ENCODE measurements at regions not wholly inside any gene's neighbourhood (a gene's known extent, or its start where the extent isn't known, plus 50 kb on each side); places are given as distances from the start of the nearest gene placed in this dataset.
"Not testable (repeated sequence)": the region's sequence is repeated elsewhere in the genome, so short reads cannot be mapped to it uniquely, and the experiment has no call there.

DNA sequence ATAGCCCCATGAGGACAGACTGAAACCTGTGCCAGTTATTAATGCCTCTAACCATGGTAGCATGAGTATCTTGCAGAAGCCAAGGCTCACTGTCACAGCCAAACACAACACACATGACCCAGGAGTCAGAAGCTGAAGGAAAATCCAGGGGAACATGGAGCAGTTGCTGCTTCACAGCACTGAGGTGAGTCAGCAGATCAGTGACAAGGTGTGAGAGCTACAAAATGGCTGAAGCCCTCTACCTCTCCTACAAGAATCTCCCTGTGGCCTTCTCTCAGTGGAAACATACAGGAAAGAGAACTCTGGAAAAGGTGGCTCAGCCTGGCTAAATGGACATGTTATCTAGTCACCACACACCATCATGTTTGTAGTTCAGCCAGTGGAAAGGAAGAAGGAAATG, 93.5 kb downstream of the NAB1 start:
- no peak for DNase-seq

- DNase-seq: no peak
Observed at GRCh38 chr2:190744041-190744440, 95.2 kb downstream of the NAB1 start.

- no peak for DNase-seq
Observed at GRCh38 chr2:190746971-190747761, 98.3 kb downstream of the NAB1 start.

GRCh38 chr2:190748966-190749365, 100.1 kb downstream of the NAB1 start:
- DNase-seq: no peak

DNA sequence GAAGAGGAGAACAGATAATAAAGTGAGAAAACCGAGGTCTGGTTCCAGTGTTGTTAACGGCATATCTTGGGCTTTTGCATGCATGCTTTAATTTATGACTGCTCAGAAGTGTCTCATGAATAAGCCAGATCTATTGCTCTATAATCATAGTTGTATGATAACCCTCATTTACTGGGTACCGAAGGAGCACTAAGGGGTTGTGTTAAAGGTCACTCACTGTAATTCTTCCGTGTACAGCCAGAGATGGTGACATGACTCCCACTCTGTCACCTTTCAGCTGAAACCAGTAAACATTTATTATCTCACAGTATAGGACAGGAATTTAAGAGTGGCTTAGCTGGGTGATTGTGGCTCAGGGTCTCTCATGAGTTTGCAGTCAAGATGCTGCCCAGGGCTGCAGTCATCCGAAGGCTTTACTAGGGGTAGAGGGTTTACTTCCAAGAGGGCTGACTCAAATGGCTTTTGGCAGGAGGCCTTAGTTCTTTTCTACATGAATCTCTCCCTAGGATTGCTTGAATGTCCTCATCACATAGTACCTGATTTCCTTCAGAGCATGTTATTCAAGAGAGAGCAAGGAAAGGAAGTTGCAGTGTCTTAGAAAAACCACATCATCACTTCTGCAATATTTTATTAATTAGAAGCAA, 107.0 kb downstream of the NAB1 start:
- DNase-seq: no peak

DNA sequence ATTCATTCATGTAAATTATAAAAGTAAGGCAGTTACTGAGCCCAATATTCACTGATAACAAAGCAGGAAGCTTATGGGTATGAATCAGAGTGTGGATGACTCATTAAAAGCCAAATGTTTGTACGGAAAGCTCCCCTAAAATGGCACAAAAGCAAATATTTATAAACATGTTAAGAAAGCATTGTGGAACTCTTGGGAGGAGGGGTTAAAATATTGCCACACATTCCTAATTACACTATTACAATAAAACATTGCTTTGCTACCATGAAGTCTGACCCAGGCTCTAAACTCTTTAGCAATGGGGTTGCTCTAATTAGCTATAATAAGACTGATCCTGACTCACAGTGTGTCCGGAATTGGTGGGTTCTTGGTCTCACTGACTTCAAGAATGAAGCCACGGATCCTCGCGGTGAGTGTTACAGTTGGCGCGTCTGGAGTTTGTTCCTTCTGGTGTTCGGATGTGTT, 110.9 kb downstream of the NAB1 start:
- no peak for DNase-seq

- not testable (repeated sequence) for DNase-seq
Observed at GRCh38 chr2:190760353-190761150, 111.7 kb downstream of the NAB1 start.

DNA sequence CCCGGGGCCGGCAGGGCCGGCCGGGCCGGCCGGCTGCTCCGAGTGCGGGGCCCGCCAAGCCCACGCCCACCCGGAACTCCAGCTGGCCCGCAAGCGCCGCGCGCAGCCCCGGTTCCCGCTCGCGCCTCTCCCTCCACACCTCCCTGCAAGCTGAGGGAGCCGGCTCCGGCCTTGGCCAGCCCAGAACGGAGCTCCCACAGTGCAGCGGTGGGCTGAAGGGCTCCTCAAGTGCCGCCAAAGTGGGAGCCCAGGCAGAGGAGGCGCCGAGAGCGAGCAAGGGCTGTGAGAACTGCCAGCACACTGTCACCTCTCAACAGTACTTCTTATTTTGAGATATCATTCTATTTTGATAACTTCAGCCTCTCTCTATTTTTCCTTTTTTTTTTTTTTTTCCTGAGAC, 112.3 kb downstream of the NAB1 start:
- DNase-seq: not testable (repeated sequence)

DNA sequence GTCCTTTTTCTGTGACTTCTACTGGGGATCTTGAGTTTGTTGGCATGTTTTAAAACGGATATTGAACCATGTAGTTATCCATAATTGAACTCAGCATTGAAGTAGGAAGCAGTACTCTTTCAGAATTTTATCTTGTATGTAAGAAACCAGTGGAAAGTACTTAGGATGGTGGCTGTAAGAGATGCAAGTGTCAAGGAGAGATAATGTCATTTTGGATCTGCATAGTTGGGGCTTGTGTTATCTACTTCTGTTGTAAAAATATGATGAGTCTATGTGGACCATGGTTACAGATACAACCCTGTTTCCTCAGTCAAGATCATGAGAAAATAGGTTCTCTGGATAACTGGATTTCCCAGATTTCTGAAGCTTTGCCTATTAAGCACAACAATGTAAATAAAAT, 113.7 kb downstream of the NAB1 start:
- no peak for DNase-seq

GRCh38 chr2:190763100-190763499, 114.2 kb downstream of the NAB1 start:
- no peak for DNase-seq

GRCh38 chr2:190763901-190764514, 115.1 kb downstream of the NAB1 start:
- peak; percentile 40 for DNase-seq

DNA sequence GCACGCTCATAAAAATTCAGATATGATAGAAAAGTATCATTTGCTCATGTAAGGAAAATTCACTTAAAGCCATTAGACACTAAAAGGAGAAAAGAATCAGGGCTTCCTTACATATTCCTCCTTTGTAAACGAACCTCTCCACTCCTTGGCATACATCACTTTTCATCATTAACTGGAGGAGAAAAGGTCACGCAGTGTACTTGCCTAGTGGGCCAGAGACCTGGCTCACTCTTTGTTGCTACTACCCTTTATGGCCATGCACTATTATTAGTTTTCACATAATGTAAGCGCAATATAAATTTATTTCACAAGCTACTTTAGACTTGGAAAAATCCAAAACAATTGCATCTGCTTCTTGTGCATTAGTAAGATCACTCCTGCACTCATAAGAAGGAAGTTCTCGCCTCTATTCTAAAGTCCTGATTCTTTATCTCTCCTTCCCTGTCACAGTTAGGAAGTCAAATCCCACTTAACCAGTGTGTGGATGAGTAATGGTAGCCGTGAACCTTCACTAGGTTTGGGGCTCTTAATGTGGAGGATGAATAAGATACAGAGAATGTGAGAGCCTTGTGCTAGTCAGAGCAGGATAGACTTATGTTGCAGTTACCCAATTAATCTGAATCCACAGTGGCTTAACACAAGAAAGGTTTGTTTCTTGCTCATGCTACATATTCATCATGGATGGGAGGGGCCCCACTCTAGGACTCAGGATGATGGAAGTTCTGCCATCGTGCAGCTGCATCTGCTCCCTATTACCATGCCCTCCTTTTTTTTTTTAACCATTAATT, 115.0 kb upstream of the GLS start:
- DNase-seq: peak; percentile 37

DNA sequence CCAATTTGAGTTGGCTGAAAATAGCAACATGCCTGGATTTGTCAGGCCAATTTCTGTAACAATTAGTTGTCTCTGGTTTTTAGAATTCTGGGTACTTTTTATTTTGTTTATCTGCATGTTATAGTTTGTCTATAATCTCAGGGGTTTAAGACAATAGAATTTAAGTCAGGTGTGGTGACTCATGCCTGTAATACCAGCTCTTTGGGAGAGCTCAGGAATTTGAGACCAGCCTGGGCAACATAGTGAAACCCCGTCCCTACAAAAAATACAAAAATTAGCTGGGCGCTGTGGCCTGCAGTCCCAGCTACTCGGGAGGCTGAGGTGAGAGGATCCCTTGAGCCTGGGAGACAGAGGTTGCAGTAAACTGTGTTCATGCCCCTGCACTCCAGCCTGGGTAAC, 114.4 kb upstream of the GLS start:
- DNase-seq: no peak

GRCh38 chr2:190766595-190766994, 114.0 kb upstream of the GLS start:
- DNase-seq: no peak

DNA sequence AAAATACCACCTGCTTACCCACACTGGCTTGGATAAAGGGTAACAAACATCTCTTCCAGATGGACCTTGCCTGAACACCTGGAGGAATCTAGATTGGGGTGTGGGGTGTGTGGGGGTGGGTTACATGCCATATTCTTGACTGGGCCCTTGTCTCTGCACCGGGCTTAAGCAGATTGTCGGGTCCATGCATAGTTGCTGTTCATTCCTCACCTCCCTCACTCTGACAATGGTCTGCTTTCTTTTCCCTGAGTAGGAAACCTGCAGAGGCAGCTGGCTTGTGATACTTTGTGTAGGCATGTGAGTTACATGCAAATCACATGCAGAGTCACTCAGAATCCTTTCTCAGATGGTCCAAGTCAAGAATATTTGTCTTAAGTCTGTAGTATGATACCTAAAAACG, 112.8 kb upstream of the GLS start:
- DNase-seq: no peak

GRCh38 chr2:190769258-190769657, 111.4 kb upstream of the GLS start:
- no peak for DNase-seq

DNA sequence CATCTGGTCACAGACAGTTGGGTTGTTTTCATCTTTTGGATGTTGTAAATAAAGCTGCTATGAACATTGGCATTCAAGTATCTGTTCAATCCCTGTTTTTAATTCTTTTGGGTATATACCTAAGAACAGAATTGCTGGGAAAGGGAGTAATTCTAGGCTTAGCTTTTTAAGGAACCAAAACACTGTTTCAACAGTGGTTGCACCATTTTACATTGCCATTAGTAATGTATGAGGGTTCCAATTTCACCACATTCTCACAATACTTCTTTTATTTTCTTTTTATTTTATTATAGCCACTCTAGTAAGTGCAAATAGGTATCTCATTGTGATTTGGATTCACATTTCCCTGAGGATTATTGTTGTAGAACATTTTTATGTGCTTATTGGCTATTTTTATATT, 108.9 kb upstream of the GLS start:
- DNase-seq: no peak

DNA sequence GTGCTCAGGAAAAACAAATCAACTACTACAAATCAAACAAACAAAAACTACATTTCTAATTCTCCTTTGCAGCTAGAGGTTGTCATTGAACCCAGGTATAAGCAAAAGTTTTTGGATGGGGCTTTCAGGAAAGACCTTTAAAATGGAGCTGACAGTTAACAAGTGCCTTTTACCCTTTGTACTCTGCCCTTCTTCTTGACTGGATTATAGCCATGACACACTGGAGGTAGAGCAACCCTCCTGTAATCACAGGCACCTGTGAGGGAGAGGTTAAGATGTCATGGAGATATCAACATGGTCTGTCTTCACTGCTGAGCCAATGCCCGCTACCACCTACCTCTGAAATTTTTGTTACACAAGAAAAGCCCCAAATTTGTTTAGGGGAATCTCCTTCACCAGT, 100.0 kb upstream of the GLS start:
- DNase-seq: no peak

DNA sequence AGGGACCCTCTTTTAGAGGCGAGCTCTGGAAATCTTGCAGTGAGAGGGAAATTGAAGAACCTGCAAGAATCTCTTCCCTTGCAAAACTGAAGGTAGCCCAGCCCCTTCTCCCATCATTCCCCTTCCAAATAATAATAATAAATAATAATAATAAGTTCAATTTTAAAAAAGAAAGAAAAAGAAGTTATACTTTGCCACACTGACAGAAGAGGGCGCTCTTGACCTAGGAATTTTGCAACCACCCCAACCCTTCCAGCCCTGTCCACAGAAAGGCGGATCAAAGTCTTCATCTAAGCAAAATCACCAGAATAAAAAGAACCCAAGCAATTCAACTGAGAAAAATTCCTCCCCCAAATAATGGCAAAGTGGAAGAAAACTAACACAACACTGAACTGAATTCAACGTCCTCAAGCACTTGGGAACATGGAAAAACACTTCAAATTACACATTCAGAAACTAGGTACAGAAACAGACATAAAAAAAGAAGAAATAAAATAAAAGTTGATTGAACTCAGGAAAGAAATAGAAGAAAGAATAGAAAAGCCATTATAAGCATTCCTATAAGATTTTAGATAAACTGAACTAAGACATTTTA, 98.9 kb upstream of the GLS start:
- DNase-seq: peak; percentile 70

- DNase-seq: no peak
Observed at GRCh38 chr2:190782264-190782663, 98.4 kb upstream of the GLS start.

- no peak for DNase-seq
Observed at GRCh38 chr2:190783513-190784263, 96.9 kb upstream of the GLS start.

All from activated CD4-positive, alpha-beta T cell treated with anti-CD3 and anti-CD28 coated beads for 48 hours (primary cell).